Thoracic aorta (tissue), 2 donors: ENCODE measurements at regions not wholly inside any gene's neighbourhood (a gene's known extent, or its start where the extent isn't known, plus 50 kb on each side); places are given as distances from the start of the nearest gene placed in this dataset.

ENCODE experiments used
- ATAC-seq: fragments of 150-250 bp; one replicate; pipeline ENCODE4 v1.8.0; 2017; ENCODE audit warnings: low read depth; ENCODE audit not compliant: insufficient number of reproducible peaks, low FRiP score
- DNase-seq: peaks from one replicate; pipeline ENCODE4 v3.0.0-alpha.2; 2020; ENCODE audit warnings: low spot score
- H3K27ac ChIP-seq, 2 donors: fragments of 200-600 bp; sonication (generic); 1 replicate in 1 of 2; 2 replicates in 1 of 2; pipeline ENCODE4 v1.5.1; 2016; ENCODE audit warnings: mild to moderate bottlenecking in 2 of 2, moderate library complexity in 2 of 2
- H3K27me3 ChIP-seq: fragments of 200-600 bp; sonication (generic); replicated peaks from 2 replicates; pipeline ENCODE4 v1.6.0; 2016; ENCODE audit warnings: mild to moderate bottlenecking; ENCODE audit not compliant: insufficient read depth
- H3K36me3 ChIP-seq: fragments of 200-600 bp; sonication (generic); one replicate; pipeline ENCODE4 v1.5.1; 2016
- H3K4me1 ChIP-seq, 2 donors: fragments of 200-600 bp; sonication (generic); 1 replicate in 1 of 2; 2 replicates in 1 of 2; pipeline versions ENCODE4 v1.5.1 to v1.6.0; 2016; ENCODE audit warnings: low read depth in 2 of 2, mild to moderate bottlenecking in 1 of 2; ENCODE audit not compliant: control insufficient read depth in 1 of 2
- H3K4me3 ChIP-seq: fragments of 200-600 bp; sonication (generic); 2 replicates; pipeline ENCODE4 v1.5.1; 2016; ENCODE audit warnings: mild to moderate bottlenecking
- H3K9me3 ChIP-seq: fragments of 200-600 bp; sonication (generic); 2 replicates; pipeline ENCODE4 v1.5.1; 2016
- CTCF ChIP-seq: fragments of 200-600 bp; sonication (generic); IDR thresholded peaks from one replicate; pipeline ENCODE4 v1.5.1; 2019; ENCODE audit warnings: antibody characterized with exemption

GRCh38 chr12:67475725-67476124, 172.8 kb upstream of the DYRK2 start:
- no peaks in the 10 kb centered on the region for H3K27me3 ChIP-seq
- H3K9me3 ChIP-seq: no peaks in the 10 kb centered on the region
- no peak overlapping the region for H3K4me3 ChIP-seq
- no peak for TF ChIP-seq CTCF
- H3K27ac ChIP-seq: no peak overlapping the region
- no peaks in the 10 kb centered on the region for H3K36me3 ChIP-seq
- no peaks in the 10 kb centered on the region for H3K4me1 ChIP-seq
- ATAC-seq (no peak), DNase-seq (no peak)

- Histone ChIP-seq H3K27ac (no peak overlapping the region), H3K36me3 (no peaks in the 10 kb centered on the region), H3K4me3 (no peak overlapping the region), H3K4me1 (no peaks in the 10 kb centered on the region), H3K9me3 (no peaks in the 10 kb centered on the region), H3K27me3 (no peaks in the 10 kb centered on the region)
- ATAC-seq: no peak
- no peak for DNase-seq
- no peak for TF ChIP-seq CTCF
Measured at GRCh38 chr12:67477681-67478265, 170.8 kb upstream of the DYRK2 start.

- TF ChIP-seq CTCF: no peak
- Histone ChIP-seq H3K4me3 (no peak overlapping the region), H3K36me3 (no peaks in the 10 kb centered on the region), H3K4me1 (no peaks in the 10 kb centered on the region), H3K9me3 (no peaks in the 10 kb centered on the region), H3K27ac (no peak overlapping the region), H3K27me3 (no peaks in the 10 kb centered on the region)
- no peak for DNase-seq
- ATAC-seq: no peak
Measured at GRCh38 chr12:67482751-67483661, 165.5 kb upstream of the DYRK2 start.

GRCh38 chr12:67483871-67484554, 164.5 kb upstream of the DYRK2 start:
- TF ChIP-seq CTCF: no peak
- Histone ChIP-seq H3K27ac (no peak overlapping the region), H3K4me1 (no peaks in the 10 kb centered on the region), H3K36me3 (no peaks in the 10 kb centered on the region), H3K9me3 (no peaks in the 10 kb centered on the region), H3K4me3 (no peak overlapping the region), H3K27me3 (no peaks in the 10 kb centered on the region)
- ATAC-seq (no peak), DNase-seq (no peak)
